GM23338 (cell line): ENCODE measurements at regions not wholly inside any gene's neighbourhood (a gene's known extent, or its start where the extent isn't known, plus 50 kb on each side); places are given as distances from the start of the nearest gene placed in this dataset.

ENCODE experiments used
- ATAC-seq: fragments of 200-7000 bp; cut with Tn5 transposase; 3 replicates; pipeline ENCODE4 v1.9.1; 2020
- DNase-seq: peaks from one replicate; pipeline ENCODE4 v3.0.0-alpha.2; 2015; ENCODE audit warnings: low spot score
- H2AFZ ChIP-seq: fragments of 200-600 bp; sonication (generic); 2 replicates; pipeline ENCODE4 v1.8.0; 2016; ENCODE audit warnings: antibody characterized with exemption, mild to moderate bottlenecking, moderate library complexity
- H3F3A ChIP-seq: fragments of 200-600 bp; sonication (generic); replicated peaks from 2 replicates; pipeline ENCODE4 v1.8.0; 2017; ENCODE audit warnings: antibody characterized with exemption, mixed run types, low read depth
- H3K27ac ChIP-seq: fragments of 200-600 bp; sonication (generic); 2 replicates; pipeline ENCODE4 v1.6.1; 2016; ENCODE audit warnings: low read depth
- H3K27me3 ChIP-seq: fragments of 200-600 bp; sonication (generic); 2 replicates; pipeline ENCODE4 v1.8.0; 2016; ENCODE audit warnings: mild to moderate bottlenecking, mixed run types, moderate library complexity; ENCODE audit not compliant: insufficient read depth
- H3K36me3 ChIP-seq: fragments of 200-600 bp; sonication (generic); 2 replicates; pipeline ENCODE4 v1.8.0; 2016; ENCODE audit warnings: mild to moderate bottlenecking; ENCODE audit not compliant: insufficient read depth
- H3K4me1 ChIP-seq: fragments of 200-600 bp; sonication (generic); 2 replicates; pipeline ENCODE4 v1.8.0; 2016; ENCODE audit warnings: mild to moderate bottlenecking, moderate library complexity; ENCODE audit not compliant: insufficient read depth
- H3K4me2 ChIP-seq: fragments of 200-600 bp; sonication (generic); 2 replicates; pipeline ENCODE4 v1.7.1; 2017; ENCODE audit warnings: mixed run types
- H3K4me3 ChIP-seq: fragments of 200-600 bp; sonication (generic); 2 replicates; pipeline ENCODE4 v1.6.1; 2016; ENCODE audit warnings: mixed run types
- H3K79me2 ChIP-seq: fragments of 200-600 bp; sonication (generic); replicated peaks from 2 replicates; pipeline ENCODE4 v1.8.0; 2017; ENCODE audit warnings: mild to moderate bottlenecking; ENCODE audit not compliant: insufficient read depth
- H3K9me2 ChIP-seq: fragments of 200-600 bp; sonication (generic); 2 replicates; pipeline ENCODE4 v1.8.0; 2017; ENCODE audit not compliant: insufficient read depth
- H4K20me1 ChIP-seq: fragments of 200-600 bp; sonication (generic); replicated peaks from 2 replicates; pipeline ENCODE4 v1.8.0; 2017; ENCODE audit warnings: mild to moderate bottlenecking; ENCODE audit not compliant: insufficient read depth
- H3K27ac Mint-ChIP-seq: 2 replicates; pipeline ENCODE4 v1.8.0; 2020; ENCODE audit warnings: inconsistent platforms, mild to moderate bottlenecking, moderate library complexity, mixed read lengths
- H3K27me3 Mint-ChIP-seq: 3 replicates; pipeline ENCODE4 v1.8.0; 2022; ENCODE audit warnings: low read depth, mild to moderate bottlenecking, moderate library complexity, mixed read lengths, inconsistent platforms; ENCODE audit not compliant: insufficient read depth, poor library complexity
- H3K36me3 Mint-ChIP-seq: 3 replicates; pipeline ENCODE4 v1.8.0; 2021; ENCODE audit warnings: low read depth, mild to moderate bottlenecking, inconsistent platforms, moderate library complexity, mixed read lengths
- H3K4me1 Mint-ChIP-seq: 3 replicates; pipeline ENCODE4 v1.8.0; 2020; ENCODE audit warnings: mild to moderate bottlenecking, inconsistent platforms, mixed read lengths
- H3K4me3 Mint-ChIP-seq: 3 replicates; pipeline ENCODE4 v1.8.0; 2021; ENCODE audit warnings: moderate library complexity, mild to moderate bottlenecking, inconsistent platforms, mixed read lengths
- H3K9me3 Mint-ChIP-seq: 3 replicates; pipeline ENCODE4 v1.8.0; 2020; ENCODE audit warnings: moderate library complexity, mild to moderate bottlenecking, inconsistent platforms, mixed read lengths
- CREB1 ChIP-seq: fragments of 250-450 bp; sonication (Bioruptor Pico); IDR thresholded peaks from 2 replicates; pipeline ENCODE4 v1.5.0; 2020; ENCODE audit warnings: low read depth, mild to moderate bottlenecking, moderate library complexity
- EZH2 ChIP-seq: fragments of 200-600 bp; sonication (generic); IDR thresholded peaks from one replicate; pipeline ENCODE4 v1.8.0; 2017; ENCODE audit warnings: antibody characterized with exemption, mild to moderate bottlenecking, low read depth; ENCODE audit not compliant: unreplicated experiment
- EZH2phosphoT487 ChIP-seq: fragments of 200-600 bp; sonication (generic); IDR thresholded peaks from one replicate; pipeline ENCODE4 v1.8.1; 2018; ENCODE audit warnings: antibody characterized with exemption; ENCODE audit not compliant: unreplicated experiment
- JUNB ChIP-seq: IDR thresholded peaks from one replicate; pipeline ENCODE4 v1.6.1; 2016; ENCODE audit warnings: antibody characterized with exemption; ENCODE audit not compliant: unreplicated experiment
- NANOG ChIP-seq: IDR thresholded peaks from 2 replicates; pipeline ENCODE4 v1.6.1; 2016; ENCODE audit warnings: antibody characterized with exemption, borderline replicate concordance
- POLR2AphosphoS5 ChIP-seq: IDR thresholded peaks from 2 replicates; pipeline ENCODE4 v1.6.1; 2016; ENCODE audit warnings: antibody characterized with exemption, low read depth
- STAT1 ChIP-seq: IDR thresholded peaks from one replicate; pipeline ENCODE4 v1.6.1; 2016; ENCODE audit warnings: antibody characterized with exemption; ENCODE audit not compliant: unreplicated experiment
- ZNF114 ChIP-seq: fragments of 250-450 bp; sonication (Bioruptor Pico); IDR thresholded peaks from 2 replicates; pipeline ENCODE4 v1.5.0; 2020; ENCODE audit warnings: mild to moderate bottlenecking, moderate library complexity
- ZNF331 ChIP-seq: fragments of 250-450 bp; sonication (Bioruptor Pico); IDR thresholded peaks from 2 replicates; pipeline ENCODE4 v1.5.0; 2020; ENCODE audit warnings: low read depth, mild to moderate bottlenecking, moderate library complexity
- TF ChIP-seq, protein P1 (sequence below): IDR thresholded peaks from 2 replicates; pipeline ENCODE4 v1.6.1; 2016; ENCODE audit warnings: antibody characterized with exemption
- TF ChIP-seq, protein P2 (sequence below): IDR thresholded peaks from one replicate; pipeline ENCODE4 v1.6.1; 2018; ENCODE audit warnings: antibody characterized with exemption; ENCODE audit not compliant: unreplicated experiment
- TF ChIP-seq, protein P3 (sequence below), 2 experiments: fragments of 200-600 bp in 1 of 2; sonication (generic) in 1 of 2; conservative IDR thresholded peaks; 2 replicates each; pipeline versions ENCODE4 v1.5.1 to v1.6.1; 2016 to 2017; ENCODE audit warnings: antibody characterized with exemption in 2 of 2, low read depth in 2 of 2, mild to moderate bottlenecking in 2 of 2, moderate library complexity in 1 of 2
- TF ChIP-seq, protein P4 (sequence below): fragments of 250-450 bp; sonication (Bioruptor Pico); IDR thresholded peaks from 2 replicates; pipeline ENCODE4 v1.5.0; 2020; ENCODE audit warnings: mild to moderate bottlenecking, moderate library complexity

DNA sequence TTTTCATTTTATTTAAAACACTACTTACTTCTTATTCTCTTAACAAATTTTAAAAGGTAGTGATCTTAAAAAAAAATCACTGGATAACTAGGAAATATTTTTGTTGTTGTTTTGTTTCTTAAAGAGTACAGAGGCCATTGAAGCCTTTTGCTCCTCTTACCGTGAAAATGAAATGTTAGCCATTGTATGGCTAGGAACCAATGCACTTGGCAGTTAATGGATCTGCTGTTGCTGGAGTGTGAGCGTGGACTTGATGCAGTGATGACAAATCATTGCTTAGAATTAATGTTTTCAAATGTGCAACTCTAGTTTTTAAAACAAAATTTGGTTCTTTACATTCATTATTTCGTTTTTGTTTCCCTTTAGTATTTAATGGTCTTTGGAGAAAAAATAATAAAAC lies 162.3 kb downstream of the HAUS1 start:
- no peak overlapping the region for H3K4me2 ChIP-seq
- DNase-seq (no peak), ATAC-seq (no peak)
- H3K4me1 ChIP-seq, result peaks cover 56% of the 10 kb centered on the region
- no peaks in the 10 kb centered on the region for H3K27me3 ChIP-seq
- Mint-ChIP-seq H3K9me3 (no peaks in the 10 kb centered on the region), H3K4me3 (no peak overlapping the region), H3K36me3 (peaks cover 11% of the 10 kb centered on the region; the same call in 2 of the 3 replicates), H3K27me3 (peaks cover 1% of the 10 kb centered on the region), H3K4me1 (peaks cover 60% of the 10 kb centered on the region), H3K27ac (peak overlapping the region; percentile 79)
- no peaks in the 10 kb centered on the region for H3K79me2 ChIP-seq
- H3K4me3 ChIP-seq, result no peak overlapping the region
- no peak overlapping the region for H3K27ac ChIP-seq
- no peaks in the 10 kb centered on the region for H3K9me2 ChIP-seq
- H3K36me3 ChIP-seq, result no peaks in the 10 kb centered on the region
- no peak overlapping the region for H2AFZ ChIP-seq
- TF ChIP-seq JUNB (no peak), NANOG (no peak), STAT1 (no peak), ZNF331 (CRISPR knock-in tag) (no peak), EZH2 (no peak), EZH2phosphoT487 (no peak), ZNF114 (CRISPR knock-in tag) (no peak), POLR2AphosphoS5 (no peak), CREB1 (no peak)
- TF ChIP-seq, protein P1, sequence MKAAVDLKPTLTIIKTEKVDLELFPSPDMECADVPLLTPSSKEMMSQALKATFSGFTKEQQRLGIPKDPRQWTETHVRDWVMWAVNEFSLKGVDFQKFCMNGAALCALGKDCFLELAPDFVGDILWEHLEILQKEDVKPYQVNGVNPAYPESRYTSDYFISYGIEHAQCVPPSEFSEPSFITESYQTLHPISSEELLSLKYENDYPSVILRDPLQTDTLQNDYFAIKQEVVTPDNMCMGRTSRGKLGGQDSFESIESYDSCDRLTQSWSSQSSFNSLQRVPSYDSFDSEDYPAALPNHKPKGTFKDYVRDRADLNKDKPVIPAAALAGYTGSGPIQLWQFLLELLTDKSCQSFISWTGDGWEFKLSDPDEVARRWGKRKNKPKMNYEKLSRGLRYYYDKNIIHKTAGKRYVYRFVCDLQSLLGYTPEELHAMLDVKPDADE, result no peak
- TF ChIP-seq, protein P2, sequence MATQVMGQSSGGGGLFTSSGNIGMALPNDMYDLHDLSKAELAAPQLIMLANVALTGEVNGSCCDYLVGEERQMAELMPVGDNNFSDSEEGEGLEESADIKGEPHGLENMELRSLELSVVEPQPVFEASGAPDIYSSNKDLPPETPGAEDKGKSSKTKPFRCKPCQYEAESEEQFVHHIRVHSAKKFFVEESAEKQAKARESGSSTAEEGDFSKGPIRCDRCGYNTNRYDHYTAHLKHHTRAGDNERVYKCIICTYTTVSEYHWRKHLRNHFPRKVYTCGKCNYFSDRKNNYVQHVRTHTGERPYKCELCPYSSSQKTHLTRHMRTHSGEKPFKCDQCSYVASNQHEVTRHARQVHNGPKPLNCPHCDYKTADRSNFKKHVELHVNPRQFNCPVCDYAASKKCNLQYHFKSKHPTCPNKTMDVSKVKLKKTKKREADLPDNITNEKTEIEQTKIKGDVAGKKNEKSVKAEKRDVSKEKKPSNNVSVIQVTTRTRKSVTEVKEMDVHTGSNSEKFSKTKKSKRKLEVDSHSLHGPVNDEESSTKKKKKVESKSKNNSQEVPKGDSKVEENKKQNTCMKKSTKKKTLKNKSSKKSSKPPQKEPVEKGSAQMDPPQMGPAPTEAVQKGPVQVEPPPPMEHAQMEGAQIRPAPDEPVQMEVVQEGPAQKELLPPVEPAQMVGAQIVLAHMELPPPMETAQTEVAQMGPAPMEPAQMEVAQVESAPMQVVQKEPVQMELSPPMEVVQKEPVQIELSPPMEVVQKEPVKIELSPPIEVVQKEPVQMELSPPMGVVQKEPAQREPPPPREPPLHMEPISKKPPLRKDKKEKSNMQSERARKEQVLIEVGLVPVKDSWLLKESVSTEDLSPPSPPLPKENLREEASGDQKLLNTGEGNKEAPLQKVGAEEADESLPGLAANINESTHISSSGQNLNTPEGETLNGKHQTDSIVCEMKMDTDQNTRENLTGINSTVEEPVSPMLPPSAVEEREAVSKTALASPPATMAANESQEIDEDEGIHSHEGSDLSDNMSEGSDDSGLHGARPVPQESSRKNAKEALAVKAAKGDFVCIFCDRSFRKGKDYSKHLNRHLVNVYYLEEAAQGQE, result no peak
- TF ChIP-seq, protein P3, sequence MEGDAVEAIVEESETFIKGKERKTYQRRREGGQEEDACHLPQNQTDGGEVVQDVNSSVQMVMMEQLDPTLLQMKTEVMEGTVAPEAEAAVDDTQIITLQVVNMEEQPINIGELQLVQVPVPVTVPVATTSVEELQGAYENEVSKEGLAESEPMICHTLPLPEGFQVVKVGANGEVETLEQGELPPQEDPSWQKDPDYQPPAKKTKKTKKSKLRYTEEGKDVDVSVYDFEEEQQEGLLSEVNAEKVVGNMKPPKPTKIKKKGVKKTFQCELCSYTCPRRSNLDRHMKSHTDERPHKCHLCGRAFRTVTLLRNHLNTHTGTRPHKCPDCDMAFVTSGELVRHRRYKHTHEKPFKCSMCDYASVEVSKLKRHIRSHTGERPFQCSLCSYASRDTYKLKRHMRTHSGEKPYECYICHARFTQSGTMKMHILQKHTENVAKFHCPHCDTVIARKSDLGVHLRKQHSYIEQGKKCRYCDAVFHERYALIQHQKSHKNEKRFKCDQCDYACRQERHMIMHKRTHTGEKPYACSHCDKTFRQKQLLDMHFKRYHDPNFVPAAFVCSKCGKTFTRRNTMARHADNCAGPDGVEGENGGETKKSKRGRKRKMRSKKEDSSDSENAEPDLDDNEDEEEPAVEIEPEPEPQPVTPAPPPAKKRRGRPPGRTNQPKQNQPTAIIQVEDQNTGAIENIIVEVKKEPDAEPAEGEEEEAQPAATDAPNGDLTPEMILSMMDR (conservative IDR thresholded peaks at IDR 0.05; ENCODE audit: low read depth in 2 of 2), result no peak
- TF ChIP-seq, protein P4, sequence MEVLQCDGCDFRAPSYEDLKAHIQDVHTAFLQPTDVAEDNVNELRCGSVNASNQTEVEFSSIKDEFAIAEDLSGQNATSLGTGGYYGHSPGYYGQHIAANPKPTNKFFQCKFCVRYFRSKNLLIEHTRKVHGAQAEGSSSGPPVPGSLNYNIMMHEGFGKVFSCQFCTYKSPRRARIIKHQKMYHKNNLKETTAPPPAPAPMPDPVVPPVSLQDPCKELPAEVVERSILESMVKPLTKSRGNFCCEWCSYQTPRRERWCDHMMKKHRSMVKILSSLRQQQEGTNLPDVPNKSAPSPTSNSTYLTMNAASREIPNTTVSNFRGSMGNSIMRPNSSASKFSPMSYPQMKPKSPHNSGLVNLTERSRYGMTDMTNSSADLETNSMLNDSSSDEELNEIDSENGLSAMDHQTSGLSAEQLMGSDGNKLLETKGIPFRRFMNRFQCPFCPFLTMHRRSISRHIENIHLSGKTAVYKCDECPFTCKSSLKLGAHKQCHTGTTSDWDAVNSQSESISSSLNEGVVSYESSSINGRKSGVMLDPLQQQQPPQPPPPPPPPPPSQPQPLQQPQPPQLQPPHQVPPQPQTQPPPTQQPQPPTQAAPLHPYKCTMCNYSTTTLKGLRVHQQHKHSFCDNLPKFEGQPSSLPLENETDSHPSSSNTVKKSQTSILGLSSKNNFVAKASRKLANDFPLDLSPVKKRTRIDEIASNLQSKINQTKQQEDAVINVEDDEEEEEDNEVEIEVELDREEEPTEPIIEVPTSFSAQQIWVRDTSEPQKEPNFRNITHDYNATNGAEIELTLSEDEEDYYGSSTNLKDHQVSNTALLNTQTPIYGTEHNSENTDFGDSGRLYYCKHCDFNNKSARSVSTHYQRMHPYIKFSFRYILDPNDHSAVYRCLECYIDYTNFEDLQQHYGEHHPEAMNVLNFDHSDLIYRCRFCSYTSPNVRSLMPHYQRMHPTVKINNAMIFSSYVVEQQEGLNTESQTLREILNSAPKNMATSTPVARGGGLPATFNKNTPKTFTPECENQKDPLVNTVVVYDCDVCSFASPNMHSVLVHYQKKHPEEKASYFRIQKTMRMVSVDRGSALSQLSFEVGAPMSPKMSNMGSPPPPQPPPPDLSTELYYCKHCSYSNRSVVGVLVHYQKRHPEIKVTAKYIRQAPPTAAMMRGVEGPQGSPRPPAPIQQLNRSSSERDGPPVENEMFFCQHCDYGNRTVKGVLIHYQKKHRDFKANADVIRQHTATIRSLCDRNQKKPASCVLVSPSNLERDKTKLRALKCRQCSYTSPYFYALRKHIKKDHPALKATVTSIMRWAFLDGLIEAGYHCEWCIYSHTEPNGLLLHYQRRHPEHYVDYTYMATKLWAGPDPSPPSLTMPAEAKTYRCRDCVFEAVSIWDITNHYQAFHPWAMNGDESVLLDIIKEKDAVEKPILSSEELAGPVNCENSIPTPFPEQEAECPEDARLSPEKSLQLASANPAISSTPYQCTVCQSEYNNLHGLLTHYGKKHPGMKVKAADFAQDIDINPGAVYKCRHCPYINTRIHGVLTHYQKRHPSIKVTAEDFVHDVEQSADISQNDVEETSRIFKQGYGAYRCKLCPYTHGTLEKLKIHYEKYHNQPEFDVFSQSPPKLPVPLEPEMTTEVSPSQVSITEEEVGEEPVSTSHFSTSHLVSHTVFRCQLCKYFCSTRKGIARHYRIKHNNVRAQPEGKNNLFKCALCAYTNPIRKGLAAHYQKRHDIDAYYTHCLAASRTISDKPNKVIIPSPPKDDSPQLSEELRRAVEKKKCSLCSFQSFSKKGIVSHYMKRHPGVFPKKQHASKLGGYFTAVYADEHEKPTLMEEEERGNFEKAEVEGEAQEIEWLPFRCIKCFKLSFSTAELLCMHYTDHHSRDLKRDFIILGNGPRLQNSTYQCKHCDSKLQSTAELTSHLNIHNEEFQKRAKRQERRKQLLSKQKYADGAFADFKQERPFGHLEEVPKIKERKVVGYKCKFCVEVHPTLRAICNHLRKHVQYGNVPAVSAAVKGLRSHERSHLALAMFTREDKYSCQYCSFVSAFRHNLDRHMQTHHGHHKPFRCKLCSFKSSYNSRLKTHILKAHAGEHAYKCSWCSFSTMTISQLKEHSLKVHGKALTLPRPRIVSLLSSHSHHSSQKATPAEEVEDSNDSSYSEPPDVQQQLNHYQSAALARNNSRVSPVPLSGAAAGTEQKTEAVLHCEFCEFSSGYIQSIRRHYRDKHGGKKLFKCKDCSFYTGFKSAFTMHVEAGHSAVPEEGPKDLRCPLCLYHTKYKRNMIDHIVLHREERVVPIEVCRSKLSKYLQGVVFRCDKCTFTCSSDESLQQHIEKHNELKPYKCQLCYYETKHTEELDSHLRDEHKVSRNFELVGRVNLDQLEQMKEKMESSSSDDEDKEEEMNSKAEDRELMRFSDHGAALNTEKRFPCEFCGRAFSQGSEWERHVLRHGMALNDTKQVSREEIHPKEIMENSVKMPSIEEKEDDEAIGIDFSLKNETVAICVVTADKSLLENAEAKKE (CRISPR knock-in tag), result no peak
- no peaks in the 10 kb centered on the region for H4K20me1 ChIP-seq
- H3F3A ChIP-seq, result no peaks in the 10 kb centered on the region
